HG02678 (cell line): ENCODE measurements at regions not wholly inside any gene's neighbourhood (a gene's known extent, or its start where the extent isn't known, plus 50 kb on each side); places are given as distances from the start of the nearest gene placed in this dataset.

ENCODE experiments used
- ATAC-seq: cut with Tn5 transposase; IDR thresholded peaks from one replicate; pipeline ENCODE4 v1.9.1; 2021; ENCODE audit warnings: mild to moderate bottlenecking, moderate library complexity; ENCODE audit not compliant: unreplicated experiment

DNA sequence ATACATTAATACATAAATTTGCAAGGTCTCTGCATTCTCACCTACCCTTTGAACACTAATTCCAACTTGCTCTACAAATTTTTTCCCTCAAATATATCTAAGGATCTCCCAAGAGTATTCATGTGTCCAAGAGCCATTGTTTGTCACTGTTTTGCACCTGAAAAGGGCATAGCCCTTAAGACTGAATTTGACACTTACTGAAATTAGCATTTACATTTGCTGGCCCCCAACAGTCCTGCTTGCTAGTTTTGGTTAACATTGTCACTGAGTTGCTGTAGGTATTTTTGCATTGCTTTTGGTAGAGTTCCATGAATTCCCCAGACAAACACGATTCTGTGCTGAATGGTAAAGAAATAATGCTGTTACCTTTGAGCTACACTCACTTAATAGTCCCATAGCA lies 57.3 kb downstream of the KCNA4 start:
- ATAC-seq: no peak

- no peak for ATAC-seq
Measured at GRCh38 chr11:29957431-29957830, 59.4 kb downstream of the KCNA4 start.

- ATAC-seq: no peak
Measured at GRCh38 chr11:29956076-29956556, 60.7 kb downstream of the KCNA4 start.

- ATAC-seq: no peak
Measured at GRCh38 chr11:29943347-29943746, 73.5 kb downstream of the KCNA4 start.

GRCh38 chr11:29937526-29937925 lies 79.3 kb downstream of the KCNA4 start:
- no peak for ATAC-seq

- no peak for ATAC-seq
Measured at GRCh38 chr11:29934115-29934638, 82.7 kb downstream of the KCNA4 start.

DNA sequence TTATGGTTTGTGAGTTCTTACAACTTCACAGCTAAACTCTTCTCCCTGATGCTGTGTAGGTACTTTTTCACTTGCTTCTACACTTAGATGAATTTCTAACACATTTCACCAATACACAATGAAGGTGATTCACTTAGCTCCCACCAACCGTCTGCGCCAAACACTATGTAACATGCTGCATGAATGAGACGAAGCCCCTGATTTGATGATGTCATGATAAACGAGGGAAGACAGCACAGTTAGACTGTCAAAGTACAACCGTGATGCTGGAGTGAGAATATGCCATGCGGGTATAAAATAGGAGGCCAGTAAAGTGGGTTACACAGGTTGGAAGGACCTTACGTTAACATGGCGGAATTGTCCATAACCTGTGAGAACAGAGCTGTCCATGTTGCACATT lies 100.8 kb downstream of the KCNA4 start:
- no peak for ATAC-seq

GRCh38 chr11:29914203-29914930 lies 102.5 kb downstream of the KCNA4 start:
- ATAC-seq: no peak

GRCh38 chr11:29913352-29913751 lies 103.5 kb downstream of the KCNA4 start:
- no peak for ATAC-seq

DNA sequence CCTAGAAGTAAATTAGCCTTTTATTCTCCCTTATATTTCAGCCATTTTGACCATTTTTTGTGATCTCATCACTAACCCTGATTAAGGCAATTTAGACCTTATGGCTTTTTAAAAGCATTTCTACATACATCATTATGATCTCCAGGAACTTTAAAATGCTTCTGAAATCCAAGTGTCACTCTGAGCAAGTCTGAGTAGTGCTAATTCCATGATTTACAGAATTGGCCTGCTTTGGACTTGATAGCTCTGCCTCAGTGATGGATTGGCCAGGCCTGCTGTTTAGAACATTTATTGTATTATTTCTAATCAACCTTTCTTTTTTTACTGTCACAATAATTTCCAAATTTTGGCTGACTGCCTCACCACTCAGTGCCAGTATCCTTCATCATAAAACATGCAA lies 116.4 kb downstream of the KCNA4 start:
- no peak for ATAC-seq

DNA sequence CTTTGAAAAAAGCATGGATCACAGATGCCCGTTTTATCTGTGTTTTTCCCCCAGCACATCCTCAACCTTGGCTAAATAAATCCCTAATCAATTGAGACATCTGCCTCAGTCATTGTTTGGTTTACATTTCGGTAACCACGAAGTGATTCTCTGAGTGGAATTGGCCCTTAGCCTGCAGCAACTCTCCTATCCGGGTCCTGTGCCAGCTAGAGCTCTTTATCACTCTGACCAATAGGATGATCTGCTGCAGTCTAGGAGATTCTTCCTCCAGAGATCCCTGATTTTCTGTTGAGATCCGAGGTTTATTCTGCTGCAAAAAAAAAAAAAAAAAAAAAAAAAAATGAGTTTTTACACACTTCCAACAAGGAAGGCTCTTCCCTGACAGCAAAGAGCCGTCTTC lies 137.3 kb downstream of the KCNA4 start:
- no peak for ATAC-seq

GRCh38 chr11:29876192-29876591 lies 140.6 kb downstream of the KCNA4 start:
- ATAC-seq: no peak

DNA sequence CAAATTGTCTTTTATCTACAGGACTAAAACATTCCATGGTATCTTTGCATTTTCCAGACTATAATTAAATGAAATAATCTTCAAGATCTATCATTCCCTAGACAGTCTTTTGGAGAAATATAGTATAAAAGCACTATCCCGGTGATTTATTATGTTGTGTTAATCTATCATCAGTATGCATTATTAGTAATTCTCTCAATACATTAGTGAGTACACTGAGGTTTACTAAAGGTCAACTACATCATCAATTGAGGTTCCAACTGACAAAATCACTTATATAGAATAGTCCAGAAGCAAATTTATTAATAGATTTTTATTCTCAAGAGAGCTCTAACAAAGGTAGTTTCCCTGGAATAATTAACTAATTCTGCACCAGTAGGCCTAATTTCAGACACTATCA lies 169.6 kb downstream of the KCNA4 start:
- no peak for ATAC-seq

GRCh38 chr11:29844701-29845379 lies 172.0 kb downstream of the KCNA4 start:
- ATAC-seq: no peak

- no peak for ATAC-seq
Measured at GRCh38 chr11:29844031-29844430, 172.8 kb downstream of the KCNA4 start.

GRCh38 chr11:29842061-29842460 lies 174.8 kb downstream of the KCNA4 start:
- no peak for ATAC-seq

DNA sequence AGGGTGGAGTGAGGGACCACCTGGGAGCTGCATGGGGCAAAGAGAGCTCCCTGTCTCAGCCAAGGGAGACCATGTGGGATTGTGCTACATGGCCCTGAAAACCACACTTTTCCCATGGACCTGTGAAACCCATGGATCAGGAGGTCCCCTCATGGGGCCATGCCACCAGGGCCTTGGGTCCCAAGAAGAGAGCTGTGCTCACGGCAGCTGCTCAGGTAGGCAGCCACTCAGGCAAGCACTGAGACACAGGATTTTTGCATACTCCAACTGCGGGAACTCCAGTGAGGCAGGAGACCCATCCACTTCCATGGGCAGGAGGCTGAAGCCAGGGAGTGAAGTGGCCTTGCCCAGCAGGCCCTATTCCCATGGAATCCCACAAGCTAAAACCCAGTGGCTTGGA lies 190.0 kb downstream of the KCNA4 start:
- no peak for ATAC-seq

DNA sequence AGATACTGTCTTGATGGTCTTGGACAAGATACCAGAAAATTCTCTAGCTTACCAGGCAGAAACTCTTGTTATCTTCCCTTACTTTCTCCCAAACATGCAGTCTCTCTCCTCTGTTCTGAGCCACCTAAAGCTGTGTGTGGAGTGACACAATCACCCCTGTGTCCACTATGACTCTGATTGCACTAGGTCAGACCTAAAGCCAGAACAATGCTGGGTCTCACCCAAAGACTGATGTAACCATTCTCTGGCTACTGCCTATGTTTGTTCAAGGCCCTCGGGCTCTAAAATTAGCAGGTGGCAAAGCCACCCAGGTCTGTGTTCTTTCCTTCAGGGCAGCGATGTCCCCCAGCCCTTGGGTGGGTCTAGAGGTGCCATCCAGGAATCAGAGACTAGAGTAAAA lies 200.5 kb downstream of the KCNA4 start:
- no peak for ATAC-seq

- no peak for ATAC-seq
Measured at GRCh38 chr11:29809121-29809520, 207.7 kb downstream of the KCNA4 start.

DNA sequence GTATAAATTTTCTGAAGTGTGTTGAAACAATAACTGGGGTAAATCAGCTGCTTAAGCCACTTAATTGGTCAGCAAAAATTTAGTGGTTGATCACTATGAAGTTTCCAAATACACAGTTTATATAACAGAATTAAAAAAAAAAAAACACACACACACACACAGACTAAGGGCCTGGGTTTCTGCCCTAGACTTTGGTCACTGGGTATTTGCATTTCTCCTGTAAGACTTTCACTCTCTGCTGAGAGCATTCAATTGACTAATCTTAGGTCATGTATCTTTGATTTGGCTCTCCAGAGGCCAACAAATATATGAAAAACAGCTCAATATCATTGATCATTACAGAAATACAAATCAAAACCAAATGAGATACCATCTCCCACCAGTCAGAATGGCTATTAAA lies 214.3 kb downstream of the KCNA4 start:
- ATAC-seq: no peak

GRCh38 chr11:29801561-29801960 lies 215.3 kb downstream of the KCNA4 start:
- ATAC-seq: no peak

- ATAC-seq: no peak
Measured at GRCh38 chr11:29786092-29786491, 230.7 kb downstream of the KCNA4 start.
